Uterus (tissue), 3 donors: ENCODE measurements at regions not wholly inside any gene's neighbourhood (a gene's known extent, or its start where the extent isn't known, plus 50 kb on each side); places are given as distances from the start of the nearest gene placed in this dataset.

ENCODE experiments used
- DNase-seq, 2 donors: peaks; one replicate each; pipeline ENCODE4 v3.0.0-alpha.2; 2019 to 2020
- H3K27ac ChIP-seq, 2 donors: fragments of 200-600 bp; sonication (generic); 1 replicate in 1 of 2; 2 replicates in 1 of 2; pipeline ENCODE4 v1.5.1; 2016 to 2018
- H3K27me3 ChIP-seq, 2 donors: fragments of 200-600 bp; sonication (generic); one replicate each; pipeline ENCODE4 v1.5.1; 2018 to 2019; ENCODE audit warnings: control low read depth in 1 of 2
- H3K36me3 ChIP-seq, 2 donors: fragments of 200-600 bp; sonication (generic); one replicate each; pipeline ENCODE4 v1.5.1; 2019; ENCODE audit warnings: control low read depth in 1 of 2
- H3K4me1 ChIP-seq, 2 donors: fragments of 200-600 bp; sonication (generic); one replicate each; pipeline ENCODE4 v1.5.1; 2018 to 2019; ENCODE audit warnings: control low read depth in 1 of 2
- H3K4me3 ChIP-seq, 2 donors: fragments of 200-600 bp; sonication (generic); 1 replicate in 1 of 2; 2 replicates in 1 of 2; pipeline ENCODE4 v1.5.1; 2018 to 2019; ENCODE audit warnings: mild to moderate bottlenecking in 1 of 2
- H3K9me3 ChIP-seq, 2 donors: fragments of 200-600 bp; sonication (generic); one replicate each; pipeline ENCODE4 v1.5.1; 2019; ENCODE audit warnings: control low read depth in 1 of 2
- CTCF ChIP-seq, 4 experiments: fragments of 200-600 bp in 2 of 4; fragments of 450-650 bp in 2 of 4; sonication (generic) in 2 of 4; IDR thresholded peaks; one replicate each; pipeline ENCODE4 v1.5.1; 2016 to 2019; ENCODE audit warnings: antibody characterized with exemption in 4 of 4, mild to moderate bottlenecking in 2 of 4, moderate library complexity in 1 of 4
- POLR2A ChIP-seq, 2 donors: fragments of 450-650 bp; IDR thresholded peaks; one replicate each; pipeline ENCODE4 v1.6.1; 2016; ENCODE audit warnings: antibody characterized with exemption in 2 of 2, mild to moderate bottlenecking in 1 of 2, moderate library complexity in 1 of 2
- intact Hi-C: fragments of 100-400 bp; cut with DNase I; formaldehyde crosslinking; loops from one replicate; pipeline ENCODE4 v1.15.1; 2023; ENCODE audit warnings: low total_unique reads
- donor health status: DM: yes; HTN: yes; CAD: no.

- no peak for DNase-seq
- Histone ChIP-seq H3K36me3 (no peaks in the 10 kb centered on the region), H3K27ac (no peak overlapping the region), H3K9me3 (no peaks in the 10 kb centered on the region), H3K4me3 (no peak overlapping the region), H3K4me1 (no peaks in the 10 kb centered on the region), H3K27me3 (no peaks in the 10 kb centered on the region)
- intact Hi-C loops, result no loop called here
- TF ChIP-seq CTCF (IDR thresholded peaks at IDR 0.05) (no peak), POLR2A (IDR thresholded peaks at IDR 0.05) (no peak)
Observed at GRCh38 chr4:180280076-180280475, 1963.1 kb upstream of the TENM3 start.

GRCh38 chr4:180280726-180281297 is 1962.4 kb upstream of the TENM3 start:
- TF ChIP-seq POLR2A (IDR thresholded peaks at IDR 0.05) (no peak), CTCF (IDR thresholded peaks at IDR 0.05) (no peak)
- intact Hi-C loops, result no loop called here

GRCh38 chr4:180281724-180282123 is 1961.5 kb upstream of the TENM3 start:
- TF ChIP-seq CTCF (IDR thresholded peaks at IDR 0.05) (no peak), POLR2A (IDR thresholded peaks at IDR 0.05) (no peak)
- H3K27ac ChIP-seq, result no peak overlapping the region
- no peaks in the 10 kb centered on the region for H3K4me1 ChIP-seq
- no peak overlapping the region for H3K4me3 ChIP-seq
- H3K9me3 ChIP-seq, result no peaks in the 10 kb centered on the region
- intact Hi-C loops, result no loop called here
- DNase-seq, result no peak
- no peaks in the 10 kb centered on the region for H3K27me3 ChIP-seq
- H3K36me3 ChIP-seq, result no peaks in the 10 kb centered on the region

More at GRCh38 chr4:180280726-180281297, 1962.4 kb upstream of the TENM3 start:
- Histone ChIP-seq H3K27me3 (no peaks in the 10 kb centered on the region), H3K4me1 (no peaks in the 10 kb centered on the region), H3K4me3 (no peak overlapping the region), H3K9me3 (no peaks in the 10 kb centered on the region), H3K36me3 (no peaks in the 10 kb centered on the region), H3K27ac (no peak overlapping the region)
- DNase-seq, result no peak

GRCh38 chr4:180284267-180284666 is 1958.9 kb upstream of the TENM3 start:
- no peaks in the 10 kb centered on the region for H3K36me3 ChIP-seq
- no peaks in the 10 kb centered on the region for H3K4me1 ChIP-seq
- no peak overlapping the region for H3K4me3 ChIP-seq
- intact Hi-C loops, result no loop called here
- no peak for DNase-seq
- no peaks in the 10 kb centered on the region for H3K9me3 ChIP-seq
- H3K27me3 ChIP-seq, result no peaks in the 10 kb centered on the region
- H3K27ac ChIP-seq, result no peak overlapping the region
- no peak for TF ChIP-seq CTCF (IDR thresholded peaks at IDR 0.05)
- TF ChIP-seq POLR2A (IDR thresholded peaks at IDR 0.05), result no peak

- Histone ChIP-seq H3K27ac (no peak overlapping the region), H3K36me3 (no peaks in the 10 kb centered on the region), H3K27me3 (no peaks in the 10 kb centered on the region), H3K4me1 (no peaks in the 10 kb centered on the region), H3K9me3 (no peaks in the 10 kb centered on the region), H3K4me3 (no peak overlapping the region)
- DNase-seq, result no peak
- TF ChIP-seq CTCF (IDR thresholded peaks at IDR 0.05) (no peak), POLR2A (IDR thresholded peaks at IDR 0.05) (no peak)
- intact Hi-C loops, result no loop called here
Observed at GRCh38 chr4:180285796-180286195, 1957.4 kb upstream of the TENM3 start.
